CD4-positive, alpha-beta memory T cell (primary cell): ENCODE measurements at regions not wholly inside any gene's neighbourhood (a gene's known extent, or its start where the extent isn't known, plus 50 kb on each side); places are given as distances from the start of the nearest gene placed in this dataset.

Experiments
- CTCF ChIA-PET: fragments of 350-600 bp; sonication (Branson Sonifier 250); formaldehyde crosslinking; loops from one replicate; lab custom pipeline; 2021; ENCODE audit warnings: inconsistent platforms; ENCODE audit not compliant: partially characterized antibody; lab: Charles Lee
- POLR2A ChIA-PET: fragments of 350-600 bp; sonication (Branson Sonifier 250); formaldehyde crosslinking; loops from one replicate; lab custom pipeline; 2021; ENCODE audit not compliant: partially characterized antibody; lab: Charles Lee
- DNase-seq, 5 donors: peaks; one replicate each; pipeline versions ENCODE4 v3.0.0 to v3.0.0-alpha.2; 2020 to 2022; ENCODE audit warnings: mixed read lengths in 1 of 5
- H3K27ac ChIP-seq: one replicate; pipeline ENCODE4 v1.7.0; 2013; ENCODE audit warnings: low read depth, low read length
- H3K27me3 ChIP-seq: 2 replicates; pipeline ENCODE4 v1.7.0; 2013; ENCODE audit warnings: mild to moderate bottlenecking, low read length, moderate library complexity; ENCODE audit not compliant: insufficient read depth
- H3K36me3 ChIP-seq: 2 replicates; pipeline ENCODE4 v1.7.0; 2013; ENCODE audit warnings: mild to moderate bottlenecking, low read length, moderate library complexity; ENCODE audit not compliant: insufficient read depth
- H3K4me1 ChIP-seq: 2 replicates; pipeline ENCODE4 v1.7.0; 2013; ENCODE audit warnings: mild to moderate bottlenecking, low read length, moderate library complexity; ENCODE audit not compliant: insufficient read depth
- H3K4me3 ChIP-seq, 2 donors: one replicate each; pipeline ENCODE4 v1.7.0; 2013; ENCODE audit warnings: low read length in 2 of 2, mild to moderate bottlenecking in 1 of 2
- H3K9me3 ChIP-seq, 2 donors: one replicate each; pipeline ENCODE4 v1.7.0; 2013; ENCODE audit warnings: low read length in 2 of 2, control low read depth in 1 of 2; ENCODE audit not compliant: control insufficient read depth in 1 of 2
- H3K27ac Mint-ChIP-seq, 7 donors: one replicate each; pipeline ENCODE4 v1.8.0; 2020 to 2021; ENCODE audit warnings: mixed read lengths in 7 of 7, mild to moderate bottlenecking in 6 of 7, inconsistent platforms in 3 of 7, moderate library complexity in 3 of 7
- H3K27me3 Mint-ChIP-seq, 2 donors: one replicate each; pipeline ENCODE4 v1.8.0; 2020 to 2021; ENCODE audit warnings: mixed read lengths in 2 of 2
- H3K36me3 Mint-ChIP-seq, 2 donors: one replicate each; pipeline ENCODE4 v1.8.0; 2020 to 2021; ENCODE audit warnings: mixed read lengths in 2 of 2, inconsistent platforms in 1 of 2, mild to moderate bottlenecking in 1 of 2
- H3K4me1 Mint-ChIP-seq, 4 donors: one replicate each; pipeline ENCODE4 v1.8.0; 2020 to 2021; ENCODE audit warnings: mixed read lengths in 4 of 4, mild to moderate bottlenecking in 1 of 4
- H3K4me3 Mint-ChIP-seq, 8 donors: one replicate each; pipeline ENCODE4 v1.8.0; 2020 to 2021; ENCODE audit warnings: mixed read lengths in 8 of 8, mild to moderate bottlenecking in 7 of 8, moderate library complexity in 6 of 8, inconsistent platforms in 3 of 8
- H3K9me3 Mint-ChIP-seq, 8 donors: one replicate each; pipeline ENCODE4 v1.8.0; 2020 to 2021; ENCODE audit warnings: mixed read lengths in 8 of 8, mild to moderate bottlenecking in 5 of 8, inconsistent platforms in 3 of 8, moderate library complexity in 1 of 8
- intact Hi-C: fragments of 100-400 bp; cut with micrococcal nuclease; formaldehyde crosslinking; loops from one replicate; pipeline ENCODE4 v1.15.1; 2023

DNA sequence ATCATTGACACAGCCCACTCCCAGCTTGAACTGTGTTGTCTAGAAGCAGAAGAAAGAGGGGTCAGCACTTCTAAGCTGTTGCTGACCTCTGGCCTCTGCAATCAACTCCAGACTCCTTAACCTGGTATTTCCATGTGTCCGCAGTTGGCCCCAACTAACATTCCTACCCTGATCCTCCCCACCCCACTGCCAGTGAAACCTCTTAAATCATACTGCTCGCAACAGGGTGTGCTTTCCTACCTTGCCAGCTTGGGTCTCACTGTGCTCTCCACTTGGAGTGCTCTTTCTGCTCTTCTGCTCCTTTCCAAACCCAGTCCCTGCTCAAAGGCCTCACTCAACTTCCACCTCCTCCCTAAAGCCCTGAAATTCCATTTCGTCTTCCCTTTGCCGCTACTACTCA lies 52.3 kb upstream of the RPS6KA3 start:
- H3K4me3 Mint-ChIP-seq: no peak overlapping the region
- Histone ChIP-seq H3K27ac (no peak overlapping the region), H3K4me1 (peaks cover 18% of the 10 kb centered on the region), H3K4me3 (no peak overlapping the region), H3K36me3 (no peaks in the 10 kb centered on the region), H3K9me3 (no peaks in the 10 kb centered on the region), H3K27me3 (no peaks in the 10 kb centered on the region)
- peak overlapping the region in 2 of 7 donors; percentile 2 to 19 for H3K27ac Mint-ChIP-seq
- intact Hi-C loops: no loop called here
- CTCF ChIA-PET: no interaction called here
- POLR2A ChIA-PET: no interaction called here
- no peaks in the 10 kb centered on the region for H3K27me3 Mint-ChIP-seq
- H3K9me3 Mint-ChIP-seq: no peaks in the 10 kb centered on the region
- H3K4me1 Mint-ChIP-seq: peaks cover 18 to 30% (median 27%) of the 10 kb centered on the region in 4 donors
- no peak for DNase-seq
- no peaks in the 10 kb centered on the region for H3K36me3 Mint-ChIP-seq

DNA sequence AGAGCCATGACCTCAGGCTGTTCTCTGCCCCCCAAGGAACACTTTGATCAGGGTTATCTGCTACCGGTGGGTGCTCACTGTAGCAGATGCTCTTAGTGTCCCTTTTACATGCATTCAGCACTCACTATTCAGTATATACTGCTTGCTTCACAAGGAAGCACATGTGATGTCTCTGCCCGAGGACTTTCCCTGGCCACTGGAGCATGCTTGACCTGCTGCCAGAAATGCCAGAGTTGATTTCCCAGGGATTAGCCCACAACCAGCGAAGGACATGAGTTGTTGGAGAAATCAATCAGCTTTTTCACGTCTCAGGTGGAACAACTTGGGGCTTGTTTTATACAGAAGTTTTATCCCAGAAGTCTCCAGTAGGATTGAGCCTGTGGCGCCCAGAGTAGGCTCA lies 51.2 kb upstream of the RPS6KA3 start:
- ChIA-PET CTCF (no interaction called here), POLR2A (interaction anchor here (1.5 kb wide), 1 partner anchor 121 kb away, joined by 3 read pairs; no protein-coding TSS in a partner anchor)
- DNase-seq: no peak
- no peak overlapping the region for H3K27ac Mint-ChIP-seq
- Histone ChIP-seq H3K4me3 (no peak overlapping the region), H3K27ac (no peak overlapping the region), H3K36me3 (no peaks in the 10 kb centered on the region), H3K9me3 (no peaks in the 10 kb centered on the region), H3K4me1 (peaks cover 18% of the 10 kb centered on the region), H3K27me3 (no peaks in the 10 kb centered on the region)
- intact Hi-C loops: no loop called here
- no peak overlapping the region for H3K4me3 Mint-ChIP-seq
- H3K27me3 Mint-ChIP-seq: no peaks in the 10 kb centered on the region
- H3K9me3 Mint-ChIP-seq: no peaks in the 10 kb centered on the region
- no peaks in the 10 kb centered on the region for H3K36me3 Mint-ChIP-seq
- H3K4me1 Mint-ChIP-seq: peaks cover 21 to 33% (median 29%) of the 10 kb centered on the region in 4 donors
